Activated CD8-positive, alpha-beta T cell treated with anti-CD3 and anti-CD28 coated beads for 36 hours (primary cell): ENCODE measurements at regions not wholly inside any gene's neighbourhood (a gene's known extent, or its start where the extent isn't known, plus 50 kb on each side); places are given as distances from the start of the nearest gene placed in this dataset.

Source experiments
- ATAC-seq: fragments of 200-7000 bp; cut with Tn5 transposase; one replicate; pipeline ENCODE4 v1.10.0; 2021; ENCODE audit warnings: mild to moderate bottlenecking, moderate library complexity
- CTCF ChIA-PET: fragments of 350-600 bp; sonication (Branson Sonifier 250); formaldehyde crosslinking; loops from one replicate; lab custom pipeline; 2021; ENCODE audit warnings: antibody characterized with exemption; lab: Charles Lee
- POLR2A ChIA-PET: fragments of 350-600 bp; sonication (Branson Sonifier 250); formaldehyde crosslinking; loops from one replicate; lab custom pipeline; 2021; ENCODE audit warnings: antibody characterized with exemption; lab: Charles Lee
- DNase-seq: peaks from one replicate; pipeline ENCODE4 v3.0.0-alpha.2; 2020
- H3K27ac Mint-ChIP-seq: one replicate; pipeline ENCODE4 v1.8.0; 2021; ENCODE audit warnings: mild to moderate bottlenecking, mixed read lengths
- H3K27me3 Mint-ChIP-seq: one replicate; pipeline ENCODE4 v1.8.0; 2021; ENCODE audit warnings: mixed read lengths
- H3K36me3 Mint-ChIP-seq: one replicate; pipeline ENCODE4 v1.8.0; 2021; ENCODE audit warnings: low read depth, mixed read lengths
- H3K4me1 Mint-ChIP-seq: one replicate; pipeline ENCODE4 v1.8.0; 2021; ENCODE audit warnings: low read depth, mixed read lengths
- H3K4me3 Mint-ChIP-seq: one replicate; pipeline ENCODE4 v1.8.0; 2021; ENCODE audit warnings: mild to moderate bottlenecking, moderate library complexity, mixed read lengths
- H3K9me3 Mint-ChIP-seq: one replicate; pipeline ENCODE4 v1.8.0; 2021; ENCODE audit warnings: mixed read lengths
- CTCF ChIP-seq: fragments of 200-600 bp; IDR thresholded peaks from one replicate; pipeline ENCODE4 v1.8.0; 2022; ENCODE audit warnings: antibody characterized with exemption, mild to moderate bottlenecking
- intact Hi-C: fragments of 100-400 bp; cut with micrococcal nuclease; formaldehyde crosslinking; loops from one replicate; pipeline ENCODE4 v1.10.0; 2022

DNA sequence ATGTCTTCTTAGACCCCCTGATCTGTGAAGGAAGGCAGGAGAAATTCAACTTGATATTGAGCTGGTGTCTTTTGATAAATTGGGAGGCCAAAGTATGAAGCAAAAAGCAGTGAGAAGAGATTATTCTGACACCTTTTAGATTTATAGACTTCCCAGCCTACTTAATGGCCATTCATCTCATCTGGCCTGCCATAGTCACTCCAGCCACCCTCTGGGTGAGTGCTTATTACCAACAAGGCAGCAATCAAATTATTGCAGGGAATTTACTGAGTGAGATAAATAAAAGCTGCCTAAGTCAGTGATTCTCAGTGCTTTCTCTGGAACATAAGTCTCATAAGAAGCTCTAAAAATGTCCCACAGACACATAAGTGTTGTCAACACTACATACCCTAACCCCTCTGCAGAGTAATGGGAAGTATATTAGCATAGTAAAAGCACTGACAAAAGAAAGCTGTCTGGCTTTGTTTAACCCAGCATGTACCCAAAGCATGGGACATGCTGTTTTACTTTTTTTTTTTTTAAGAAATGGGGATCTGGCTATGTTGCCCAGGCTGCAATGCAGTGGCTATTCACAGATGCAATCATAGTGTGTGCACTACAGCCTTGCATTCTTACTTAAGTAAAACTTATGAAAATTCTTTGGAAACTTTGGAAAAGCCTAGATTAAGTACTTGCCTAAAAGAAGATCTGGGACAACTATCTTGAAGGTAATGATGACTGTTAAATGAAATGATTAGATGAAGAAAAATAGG lies 725.3 kb downstream of the TUSC7 start:
- CTCF ChIA-PET, result no interaction called here
- Mint-ChIP-seq H3K27ac (no peak overlapping the region), H3K36me3 (no peaks in the 10 kb centered on the region), H3K4me3 (no peak overlapping the region), H3K9me3 (no peaks in the 10 kb centered on the region), H3K4me1 (no peaks in the 10 kb centered on the region), H3K27me3 (no peaks in the 10 kb centered on the region)
- ATAC-seq (no peak), DNase-seq (no peak)
- TF ChIP-seq CTCF, result no peak
- POLR2A ChIA-PET, result no interaction called here
- intact Hi-C loops, result no loop called here

DNA sequence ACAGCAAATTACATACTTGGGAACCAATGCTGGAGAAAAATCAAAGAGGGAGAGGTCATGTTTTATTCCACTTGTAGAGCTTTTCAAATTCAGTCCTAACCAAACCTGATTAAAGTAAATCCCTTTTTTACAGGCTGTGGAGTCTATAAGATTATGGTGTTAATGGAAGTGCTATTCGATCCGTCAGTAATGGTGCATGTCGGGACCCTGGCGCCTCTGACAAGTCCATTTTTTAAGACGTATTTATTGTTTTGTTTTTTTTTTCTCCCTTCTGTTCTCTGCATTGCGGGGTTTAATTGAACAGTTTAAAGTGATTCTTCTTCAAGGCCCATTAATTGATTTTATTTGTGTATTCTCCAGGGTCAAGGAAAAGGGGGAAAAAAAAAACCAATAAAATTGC lies 725.9 kb downstream of the TUSC7 start:
- Mint-ChIP-seq H3K27me3 (no peaks in the 10 kb centered on the region), H3K4me1 (no peaks in the 10 kb centered on the region), H3K36me3 (no peaks in the 10 kb centered on the region), H3K9me3 (no peaks in the 10 kb centered on the region), H3K27ac (no peak overlapping the region), H3K4me3 (no peak overlapping the region)
- no peak for TF ChIP-seq CTCF
- DNase-seq (no peak), ATAC-seq (no peak)
- ChIA-PET CTCF (no interaction called here), POLR2A (no interaction called here)
- intact Hi-C loops, result no loop called here

GRCh38 chr3:117439812-117440211 lies 730.2 kb downstream of the TUSC7 start:
- no peaks in the 10 kb centered on the region for H3K27me3 Mint-ChIP-seq
- POLR2A ChIA-PET, result no interaction called here
- intact Hi-C loops, result no loop called here
- no peaks in the 10 kb centered on the region for H3K9me3 Mint-ChIP-seq
- H3K36me3 Mint-ChIP-seq, result no peaks in the 10 kb centered on the region
- no peaks in the 10 kb centered on the region for H3K4me1 Mint-ChIP-seq
- no peak for DNase-seq
- H3K27ac Mint-ChIP-seq, result no peak overlapping the region
- CTCF ChIA-PET, result no interaction called here
- no peak for ATAC-seq
- TF ChIP-seq CTCF, result no peak
- no peak overlapping the region for H3K4me3 Mint-ChIP-seq

DNA sequence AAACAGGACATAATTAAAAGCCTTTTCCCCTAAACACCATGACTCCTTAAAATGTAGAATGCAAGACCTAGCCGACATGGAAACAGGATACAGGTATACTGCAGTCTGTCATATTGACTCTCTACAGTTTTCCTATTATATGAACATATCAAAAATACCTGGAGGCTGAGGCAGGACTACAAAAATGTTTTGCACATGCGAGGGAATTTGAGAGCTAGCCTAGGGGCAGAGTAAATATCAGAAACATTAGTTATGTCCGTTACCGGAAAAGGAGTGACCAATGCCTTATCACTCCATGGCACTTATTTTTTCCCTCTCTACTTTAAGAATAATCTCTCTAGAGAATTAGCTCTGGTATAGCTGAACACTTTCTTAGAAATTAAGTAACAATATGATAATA lies 732.3 kb downstream of the TUSC7 start:
- POLR2A ChIA-PET, result no interaction called here
- no peaks in the 10 kb centered on the region for H3K4me1 Mint-ChIP-seq
- CTCF ChIA-PET, result no interaction called here
- ATAC-seq (no peak), DNase-seq (no peak)
- no peak overlapping the region for H3K27ac Mint-ChIP-seq
- no peaks in the 10 kb centered on the region for H3K27me3 Mint-ChIP-seq
- no peaks in the 10 kb centered on the region for H3K9me3 Mint-ChIP-seq
- H3K36me3 Mint-ChIP-seq, result no peaks in the 10 kb centered on the region
- TF ChIP-seq CTCF, result no peak
- H3K4me3 Mint-ChIP-seq, result no peak overlapping the region
- intact Hi-C loops, result no loop called here

GRCh38 chr3:117442566-117442965 lies 733.0 kb downstream of the TUSC7 start:
- Mint-ChIP-seq H3K4me1 (no peaks in the 10 kb centered on the region), H3K9me3 (no peaks in the 10 kb centered on the region), H3K36me3 (no peaks in the 10 kb centered on the region), H3K27ac (no peak overlapping the region), H3K4me3 (no peak overlapping the region), H3K27me3 (no peaks in the 10 kb centered on the region)
- intact Hi-C loops, result no loop called here
- TF ChIP-seq CTCF, result no peak
- ATAC-seq (no peak), DNase-seq (no peak)
- ChIA-PET POLR2A (no interaction called here), CTCF (no interaction called here)
